AG04450 (cell line): ENCODE measurements at regions not wholly inside any gene's neighbourhood (a gene's known extent, or its start where the extent isn't known, plus 50 kb on each side); places are given as distances from the start of the nearest gene placed in this dataset.

ENCODE experiments used
- CTCF ChIA-PET: fragments of 300-600, 350-600 bp; formaldehyde crosslinking; extraction: SDS; loops from one replicate; lab custom pipeline; 2022; ENCODE audit warnings: antibody characterized with exemption, inconsistent platforms; lab: Charles Lee
- POLR2A ChIA-PET: fragments of 350-600 bp; formaldehyde crosslinking; extraction: SDS; loops from one replicate; lab custom pipeline; 2021; ENCODE audit warnings: antibody characterized with exemption, inconsistent platforms; lab: Yijun Ruan, JAX
- DNase-seq: peaks from one replicate; pipeline ENCODE4 v3.0.0-alpha.2; 2011; ENCODE audit warnings: low read depth, low spot score
- H3K27ac ChIP-seq: one replicate; pipeline ENCODE4 v1.5.1; 2012; ENCODE audit warnings: low read depth, low read length, control low read depth
- H3K27me3 ChIP-seq: one replicate; pipeline ENCODE4 v1.6.0; 2012; ENCODE audit warnings: low read length; ENCODE audit not compliant: control insufficient read depth, insufficient read depth
- H3K4me3 ChIP-seq: 2 replicates; pipeline ENCODE4 v1.5.1; 2011; ENCODE audit warnings: mild to moderate bottlenecking, low read depth, low read length, control low read depth
- H3K9me3 ChIP-seq: 2 replicates; pipeline ENCODE4 v1.5.1; 2012; ENCODE audit warnings: low read length; ENCODE audit not compliant: control insufficient read depth, insufficient read depth
- TF ChIP-seq, protein P1 (sequence below): IDR thresholded peaks from 2 replicates; pipeline ENCODE4 v1.5.1; 2011; ENCODE audit warnings: low read depth, low read length, control low read depth, inconsistent platforms

DNA sequence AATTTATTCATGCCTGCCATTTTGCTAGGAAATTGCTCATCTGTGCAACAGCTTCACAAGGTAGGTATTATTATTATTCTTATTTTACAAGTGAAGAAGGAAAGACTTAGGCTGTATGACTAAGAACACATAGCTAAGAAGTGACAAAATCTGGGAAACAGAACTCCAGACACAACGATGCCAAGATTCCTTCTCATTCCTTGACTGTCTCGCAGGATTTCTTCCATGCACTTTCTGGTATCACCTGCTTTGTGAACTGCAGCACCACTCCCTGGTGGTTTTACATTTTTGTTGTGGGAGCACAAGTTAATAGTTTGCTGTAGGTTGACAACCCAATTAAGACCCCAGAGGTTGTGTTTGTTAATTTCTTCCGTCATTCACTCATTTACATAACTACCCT is 188.5 kb downstream of the LACC1 start:
- H3K9me3 ChIP-seq, result no peaks in the 10 kb centered on the region
- DNase-seq, result no peak
- ChIA-PET POLR2A (no interaction called here), CTCF (no interaction called here)
- H3K4me3 ChIP-seq, result no peak overlapping the region
- H3K27me3 ChIP-seq, result no peaks in the 10 kb centered on the region
- no peak overlapping the region for H3K27ac ChIP-seq
- TF ChIP-seq, protein P1, sequence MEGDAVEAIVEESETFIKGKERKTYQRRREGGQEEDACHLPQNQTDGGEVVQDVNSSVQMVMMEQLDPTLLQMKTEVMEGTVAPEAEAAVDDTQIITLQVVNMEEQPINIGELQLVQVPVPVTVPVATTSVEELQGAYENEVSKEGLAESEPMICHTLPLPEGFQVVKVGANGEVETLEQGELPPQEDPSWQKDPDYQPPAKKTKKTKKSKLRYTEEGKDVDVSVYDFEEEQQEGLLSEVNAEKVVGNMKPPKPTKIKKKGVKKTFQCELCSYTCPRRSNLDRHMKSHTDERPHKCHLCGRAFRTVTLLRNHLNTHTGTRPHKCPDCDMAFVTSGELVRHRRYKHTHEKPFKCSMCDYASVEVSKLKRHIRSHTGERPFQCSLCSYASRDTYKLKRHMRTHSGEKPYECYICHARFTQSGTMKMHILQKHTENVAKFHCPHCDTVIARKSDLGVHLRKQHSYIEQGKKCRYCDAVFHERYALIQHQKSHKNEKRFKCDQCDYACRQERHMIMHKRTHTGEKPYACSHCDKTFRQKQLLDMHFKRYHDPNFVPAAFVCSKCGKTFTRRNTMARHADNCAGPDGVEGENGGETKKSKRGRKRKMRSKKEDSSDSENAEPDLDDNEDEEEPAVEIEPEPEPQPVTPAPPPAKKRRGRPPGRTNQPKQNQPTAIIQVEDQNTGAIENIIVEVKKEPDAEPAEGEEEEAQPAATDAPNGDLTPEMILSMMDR, result no peak

- ChIA-PET POLR2A (no interaction called here), CTCF (no interaction called here)
- no peaks in the 10 kb centered on the region for H3K9me3 ChIP-seq
- peak; percentile 39 for DNase-seq
- H3K27ac ChIP-seq, result no peak overlapping the region
- TF ChIP-seq, protein P1, result no peak
- no peaks in the 10 kb centered on the region for H3K27me3 ChIP-seq
- no peak overlapping the region for H3K4me3 ChIP-seq
These were observed 189.0 kb downstream of the LACC1 start for GRCh38 chr13:44068737-44069136.

GRCh38 chr13:44072536-44072935 is 192.8 kb downstream of the LACC1 start:
- CTCF ChIA-PET, result no interaction called here
- TF ChIP-seq, protein P1, result no peak
- no peak overlapping the region for H3K4me3 ChIP-seq
- POLR2A ChIA-PET, result no interaction called here
- H3K9me3 ChIP-seq, result no peaks in the 10 kb centered on the region
- H3K27ac ChIP-seq, result no peak overlapping the region
- no peak for DNase-seq
- H3K27me3 ChIP-seq, result no peaks in the 10 kb centered on the region

GRCh38 chr13:44074611-44075010 is 194.9 kb downstream of the LACC1 start:
- Histone ChIP-seq H3K4me3 (no peak overlapping the region), H3K27ac (no peak overlapping the region), H3K27me3 (no peaks in the 10 kb centered on the region), H3K9me3 (no peaks in the 10 kb centered on the region)
- ChIA-PET POLR2A (no interaction called here), CTCF (no interaction called here)
- no peak for DNase-seq
- TF ChIP-seq, protein P1, result no peak

GRCh38 chr13:44075113-44075512 is 195.4 kb downstream of the LACC1 start:
- Histone ChIP-seq H3K4me3 (no peak overlapping the region), H3K9me3 (no peaks in the 10 kb centered on the region), H3K27ac (no peak overlapping the region), H3K27me3 (no peaks in the 10 kb centered on the region)
- ChIA-PET CTCF (no interaction called here), POLR2A (no interaction called here)
- no peak for DNase-seq
- TF ChIP-seq, protein P1, result no peak
